Esophagus mucosa (tissue), 1 donor: ENCODE measurements at regions not wholly inside any gene's neighbourhood (a gene's known extent, or its start where the extent isn't known, plus 50 kb on each side); places are given as distances from the start of the nearest gene placed in this dataset.

Experiments used
- ATAC-seq: fragments of 200-7000 bp; cut with Tn5 transposase; one replicate; pipeline ENCODE4 v1.9.1; 2020
- donor health status: DM: yes; HTN: yes; CAD: no.

DNA sequence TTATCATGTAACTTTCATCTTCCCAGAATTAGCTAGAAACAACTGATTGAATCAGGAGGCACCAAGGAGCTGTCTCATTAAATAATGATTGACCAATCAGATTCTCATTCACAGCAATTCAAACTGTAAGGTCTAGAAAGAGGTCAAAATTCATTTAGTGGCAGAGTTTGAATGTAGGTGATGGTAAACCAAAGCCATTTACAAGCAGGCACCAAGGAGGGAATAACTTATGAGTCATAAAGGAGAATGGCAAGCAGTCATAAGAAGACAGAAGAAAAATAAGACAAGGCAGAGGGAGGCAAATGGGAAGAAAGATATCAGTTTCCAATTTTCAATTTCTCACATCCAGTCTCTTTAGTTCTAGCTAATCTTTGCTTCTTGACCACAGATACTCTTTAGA, 52.9 kb upstream of the DEFB112 start:
- ATAC-seq = no peak

- no peak for ATAC-seq
These were observed 60.9 kb upstream of the DEFB112 start for GRCh38 chr6:50110587-50110986.

DNA sequence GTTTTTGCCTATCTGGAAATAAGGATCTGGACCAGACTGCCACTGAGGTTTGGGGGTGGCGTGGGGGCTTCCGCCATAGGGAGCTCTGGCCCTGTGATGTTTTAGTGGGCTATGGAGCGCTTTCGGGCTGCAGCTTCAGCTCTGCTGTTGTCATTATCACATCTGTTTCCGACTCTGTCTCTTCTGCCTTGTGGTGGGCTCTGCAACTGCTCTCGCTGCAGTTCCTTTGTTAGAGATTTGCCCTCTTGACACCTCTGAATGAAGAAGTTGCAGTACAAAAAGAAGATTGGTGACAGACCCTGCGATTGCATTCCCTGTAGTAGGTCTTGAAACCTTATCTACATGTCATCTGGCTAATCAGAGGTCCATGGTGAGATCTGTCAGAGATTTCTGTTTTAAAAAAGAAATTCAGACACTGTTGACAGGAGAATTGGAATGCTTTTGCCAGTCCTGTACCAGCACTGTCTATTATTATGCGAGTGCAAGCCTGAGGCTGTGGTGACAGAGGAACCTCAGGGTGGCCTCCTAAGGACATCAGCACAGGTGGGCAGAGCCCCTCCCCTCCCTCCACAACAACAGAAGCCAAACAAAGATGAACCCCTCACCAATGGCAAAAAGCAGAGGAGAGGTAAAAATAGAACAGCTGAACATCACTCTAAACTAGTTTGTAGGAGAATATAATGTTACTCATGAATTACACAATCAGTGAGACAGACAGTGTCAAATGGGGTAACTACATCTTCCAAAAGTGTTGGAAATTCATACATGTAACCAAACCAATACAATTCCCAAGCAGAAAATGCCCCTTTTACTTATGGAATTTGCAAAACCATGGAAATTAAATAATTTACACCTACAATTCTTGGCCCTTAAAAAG, 63.5 kb upstream of the DEFB112 start:
- ATAC-seq = no peak

DNA sequence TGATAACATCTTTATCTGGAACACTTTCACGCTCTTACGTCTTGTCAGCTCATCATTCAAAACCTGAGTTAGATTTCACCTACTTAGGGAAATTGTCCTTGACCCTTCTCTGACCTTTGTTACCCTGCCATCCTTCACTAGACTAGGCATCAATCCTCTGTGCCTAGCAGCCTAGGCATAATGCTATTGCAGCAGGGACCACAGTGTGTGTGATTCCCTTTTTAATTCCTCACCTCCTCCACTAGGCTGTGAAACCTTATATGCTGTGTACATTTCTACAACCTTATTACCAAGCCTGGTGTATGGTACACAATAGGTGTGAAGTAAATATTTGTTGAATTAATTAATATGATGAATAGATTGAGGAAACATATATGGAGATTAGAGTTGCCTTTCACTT, 66.7 kb upstream of the DEFB112 start:
- no peak for ATAC-seq

DNA sequence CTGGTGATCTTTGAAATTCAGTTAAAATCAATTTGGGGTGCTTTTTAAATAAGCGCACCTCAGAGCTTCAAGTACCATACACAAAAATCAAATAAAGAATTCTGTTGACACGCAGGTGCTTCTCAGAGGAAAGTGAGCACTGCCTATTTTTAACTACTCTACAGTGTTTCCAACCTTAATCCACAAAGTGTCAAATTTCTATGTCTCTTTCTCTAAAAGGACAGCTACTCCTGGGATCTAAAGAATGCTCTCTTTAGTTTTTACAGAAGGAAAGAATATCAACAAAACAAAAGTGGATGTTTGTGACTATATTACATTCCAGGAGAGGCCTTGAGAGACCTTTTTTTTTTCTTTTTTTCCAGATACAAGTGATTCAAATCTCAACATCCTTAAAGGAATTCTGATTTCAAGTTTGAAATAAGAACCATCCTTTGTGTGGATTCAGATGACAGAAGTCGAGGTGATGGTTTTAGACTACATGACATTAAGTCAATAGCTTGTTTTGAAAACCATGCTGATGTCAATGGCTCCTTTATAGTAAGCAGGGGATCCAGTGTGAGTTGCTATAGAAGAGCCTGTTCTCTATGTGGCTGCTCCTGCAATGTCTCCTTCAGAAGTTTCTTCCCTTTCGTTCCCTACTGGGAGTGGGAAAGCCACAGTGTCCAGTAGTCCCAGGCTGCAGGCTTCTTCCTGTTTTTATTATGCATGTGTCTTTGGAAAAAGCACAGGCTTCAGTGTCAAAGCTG, 67.2 kb upstream of the DEFB112 start:
- ATAC-seq = no peak

DNA sequence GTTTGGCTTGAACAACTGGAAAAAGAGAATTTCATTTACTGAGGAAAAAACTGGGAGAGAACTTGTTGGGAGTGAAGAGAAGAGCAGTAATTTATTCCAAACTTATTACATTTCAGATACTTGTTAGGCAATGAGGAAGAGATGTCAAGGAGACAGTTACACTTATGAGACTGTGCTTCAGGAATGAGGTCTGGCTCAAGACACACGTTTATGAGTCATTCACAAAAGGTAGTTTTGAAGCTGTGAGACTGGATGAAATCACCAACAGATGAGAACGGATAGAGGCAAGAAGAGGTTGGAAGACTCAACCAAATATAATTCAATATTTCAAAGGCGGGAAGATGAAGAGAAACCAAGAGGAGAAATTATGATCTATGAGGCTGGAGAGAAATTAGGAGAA, 70.6 kb upstream of the DEFB112 start:
- peak; percentile 48 for ATAC-seq

GRCh38 chr6:50123688-50124087, 74.0 kb upstream of the DEFB112 start:
- no peak for ATAC-seq

DNA sequence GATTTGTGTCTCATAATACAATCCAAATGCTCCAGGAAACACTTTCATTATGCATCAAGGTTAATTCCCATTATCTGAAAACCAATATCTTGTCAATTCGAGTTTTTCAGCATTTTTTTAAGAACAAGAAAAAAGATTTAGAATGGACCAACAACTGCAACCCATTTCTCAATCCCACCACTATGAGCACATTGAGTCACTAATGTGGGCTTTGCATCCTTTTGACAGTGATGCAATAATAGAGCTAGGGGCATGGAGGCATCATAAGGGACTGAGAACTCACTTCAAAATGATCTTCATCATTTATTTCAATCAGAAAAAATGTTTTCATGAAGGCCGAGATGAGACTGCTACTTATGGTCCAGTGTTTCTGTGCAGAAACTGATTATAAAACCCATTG, 74.8 kb upstream of the DEFB112 start:
- ATAC-seq = no peak

DNA sequence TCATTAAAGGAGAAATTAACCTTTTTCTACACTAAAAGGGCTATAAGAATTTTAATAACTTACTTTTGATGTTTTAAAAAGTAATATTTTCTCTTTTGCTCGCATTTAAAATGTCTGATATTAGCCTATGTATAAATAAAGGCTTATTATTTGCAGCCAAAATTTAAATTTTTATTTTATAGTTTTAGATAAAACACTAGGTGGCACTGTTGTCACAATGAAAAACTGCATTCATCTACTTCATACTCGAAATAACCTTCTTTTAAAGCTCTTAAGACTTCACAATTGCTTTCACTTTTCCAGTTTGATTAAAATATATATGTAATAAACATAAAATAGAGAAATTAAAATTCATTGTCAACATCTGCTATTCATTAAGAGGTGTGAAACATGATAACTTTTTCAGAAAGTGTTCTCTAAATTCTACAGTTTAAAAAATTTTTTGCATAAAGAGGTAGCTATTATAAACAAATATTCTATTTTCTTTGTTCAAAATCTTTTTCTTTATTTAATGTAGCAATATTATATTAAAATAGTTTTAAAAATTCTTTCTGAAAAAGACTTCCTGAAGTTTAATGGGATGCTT, 78.8 kb upstream of the DEFB112 start:
- ATAC-seq = no peak

DNA sequence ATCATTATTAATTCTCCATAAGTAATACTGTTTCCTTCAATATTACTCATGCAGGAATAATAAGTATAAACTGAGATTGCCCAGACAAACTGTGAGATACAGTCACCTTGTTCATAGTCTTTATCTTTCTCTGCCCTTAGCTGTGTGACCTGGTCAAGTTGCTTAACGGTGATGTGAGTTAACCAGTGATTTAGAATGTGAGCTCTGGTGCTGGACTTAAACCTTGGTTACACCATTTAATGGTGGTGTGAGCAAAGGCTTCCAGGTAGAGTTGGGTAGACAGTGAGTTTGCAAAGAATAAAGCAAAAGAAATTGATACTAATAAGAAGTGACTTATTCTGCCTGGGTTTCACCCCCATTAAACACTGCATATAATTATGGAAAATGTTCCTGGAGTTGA, 86.2 kb upstream of the DEFB112 start:
- no peak for ATAC-seq

- ATAC-seq = peak; percentile 59
These were observed 91.4 kb upstream of the DEFB112 start for GRCh38 chr6:50141100-50141499.

DNA sequence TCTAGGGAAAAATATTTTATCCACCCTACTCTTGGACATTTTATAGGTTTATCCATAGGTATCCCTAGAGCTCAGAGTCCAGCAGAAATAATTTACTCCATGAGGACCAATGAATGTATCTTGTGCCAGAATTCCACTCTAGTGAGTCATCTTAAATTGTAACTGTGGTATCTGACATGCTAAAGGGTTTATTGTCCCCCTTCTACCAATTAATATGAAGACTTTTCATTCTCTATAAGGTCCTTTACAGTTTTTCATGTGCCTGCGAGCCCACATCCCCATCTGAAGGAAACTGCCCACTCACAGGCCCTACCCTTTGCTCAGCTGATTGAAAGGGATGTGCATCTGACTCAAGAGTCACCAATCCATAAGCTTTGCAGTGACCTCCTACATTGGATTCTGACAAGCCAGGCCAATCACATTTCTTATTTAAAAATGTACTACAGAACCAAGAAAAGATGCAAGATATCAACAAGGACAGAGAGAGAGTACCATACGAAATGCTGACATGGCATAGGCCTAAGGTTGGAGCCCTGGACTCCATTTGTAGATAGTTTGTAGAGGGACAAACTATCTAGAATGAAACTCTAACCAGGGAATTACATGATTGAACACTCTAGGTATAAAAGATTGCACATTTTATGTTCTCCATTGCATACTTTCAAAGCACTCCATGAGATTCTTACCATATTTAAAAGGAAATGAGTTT, 93.4 kb upstream of the DEFB112 start:
- ATAC-seq = no peak

DNA sequence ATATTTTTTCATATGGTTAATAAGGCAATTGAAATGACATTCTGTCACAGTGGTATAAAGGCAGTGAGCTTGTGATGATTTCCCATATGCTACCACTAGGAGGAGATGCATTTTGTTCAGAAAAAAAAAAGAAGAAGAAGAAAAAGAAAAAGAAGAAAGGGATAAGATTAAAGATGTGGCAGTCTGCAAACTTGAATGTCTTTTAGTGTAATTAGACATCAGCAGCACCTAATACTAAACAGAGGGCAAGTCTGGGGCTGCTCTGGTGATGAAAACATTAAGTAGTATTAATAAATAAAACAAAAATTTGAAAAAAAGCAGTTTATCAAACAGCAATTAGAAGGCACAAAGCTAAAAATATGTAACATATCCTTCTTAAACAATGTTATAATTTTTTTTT, 95.4 kb upstream of the DEFB112 start:
- ATAC-seq = no peak

DNA sequence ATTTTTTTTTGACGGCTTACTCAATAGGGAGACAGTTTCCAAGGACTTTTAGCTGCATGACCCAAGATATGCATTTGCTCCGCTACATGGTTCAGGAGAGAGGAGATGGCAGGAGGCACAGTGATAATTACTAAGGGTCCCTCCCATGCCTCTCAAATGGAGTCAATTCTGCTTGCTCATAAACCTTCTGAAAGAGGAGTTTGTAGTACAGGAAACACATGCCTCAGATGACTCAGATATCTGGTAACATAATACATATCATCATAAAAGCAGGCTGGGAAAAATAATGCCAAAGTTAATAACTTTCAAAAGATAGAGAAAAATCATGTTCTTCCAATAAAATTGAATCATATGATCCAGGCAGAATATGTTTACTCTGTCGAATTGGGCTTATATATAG, 97.6 kb upstream of the DEFB112 start:
- no peak for ATAC-seq

DNA sequence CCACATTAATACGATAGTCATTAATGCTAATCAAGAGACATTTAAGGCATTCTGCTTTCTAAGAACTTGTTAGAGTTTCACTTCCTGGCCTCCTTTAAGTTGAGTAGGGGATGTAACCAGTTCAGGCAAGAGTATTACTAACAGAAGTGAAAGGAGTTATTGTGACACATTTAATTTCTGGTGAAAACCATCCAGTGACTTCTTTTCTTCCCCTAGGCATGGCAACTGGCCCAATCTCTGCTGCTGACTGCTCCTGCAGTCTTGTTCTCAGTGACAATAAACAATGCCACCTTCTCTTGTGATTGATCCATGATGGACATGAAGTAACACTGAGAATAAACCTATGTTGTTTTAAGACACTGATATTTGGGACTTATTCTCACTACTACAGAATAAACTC, 130.9 kb upstream of the DEFB112 start:
- no peak for ATAC-seq

GRCh38 chr6:50185006-50185405, 135.3 kb upstream of the DEFB112 start:
- ATAC-seq = no peak

DNA sequence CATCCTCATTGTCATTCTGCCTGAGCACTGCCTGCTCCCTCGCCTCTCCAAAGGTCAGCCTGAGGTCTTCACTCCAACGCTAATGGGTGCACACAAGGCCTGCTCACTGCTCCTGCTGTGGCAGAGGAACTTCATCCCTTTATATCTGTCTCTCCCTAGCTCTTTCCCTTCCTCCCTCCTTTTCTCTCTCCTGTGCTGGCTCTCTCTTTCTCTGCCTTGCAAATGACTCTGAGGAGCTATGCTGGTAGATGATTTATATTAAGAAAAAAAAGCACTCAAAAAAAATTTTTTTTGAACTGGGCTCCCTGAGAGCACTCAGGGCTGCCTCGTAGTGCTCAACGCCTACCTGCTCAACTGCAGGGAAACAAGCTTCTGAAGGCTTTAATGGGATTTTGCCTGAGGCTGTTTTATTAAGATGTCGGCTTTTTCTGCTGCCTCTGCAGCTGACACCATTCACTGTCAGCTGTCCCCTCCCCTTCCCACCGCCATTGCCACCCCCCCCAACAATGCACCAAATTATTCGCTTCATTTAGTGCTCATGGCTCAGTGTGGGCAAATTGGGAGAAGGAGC, 137.7 kb upstream of the DEFB112 start:
- no peak for ATAC-seq

GRCh38 chr6:50198245-50198644, 148.5 kb upstream of the DEFB112 start:
- no peak for ATAC-seq

DNA sequence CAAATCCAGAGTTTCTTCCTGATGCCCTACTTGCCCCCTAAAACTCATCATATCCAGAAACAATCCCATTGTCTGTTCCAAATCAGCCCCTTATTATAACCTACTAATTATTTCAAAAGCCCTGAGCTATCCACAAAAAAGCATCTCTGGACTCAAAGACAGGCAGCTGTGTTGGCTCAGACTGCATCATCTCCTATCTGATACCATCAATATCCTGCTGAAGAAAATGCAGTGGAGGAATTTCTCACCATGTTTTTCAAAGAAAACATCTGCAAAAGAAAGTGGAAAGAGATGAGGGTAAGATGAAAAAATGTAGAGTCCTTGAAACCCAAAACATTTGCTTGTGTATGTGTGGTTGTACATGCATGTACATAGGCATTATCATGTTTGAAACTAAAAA, 153.0 kb upstream of the DEFB112 start:
- no peak for ATAC-seq

GRCh38 chr6:50211582-50211981, 161.9 kb upstream of the DEFB112 start:
- no peak for ATAC-seq

DNA sequence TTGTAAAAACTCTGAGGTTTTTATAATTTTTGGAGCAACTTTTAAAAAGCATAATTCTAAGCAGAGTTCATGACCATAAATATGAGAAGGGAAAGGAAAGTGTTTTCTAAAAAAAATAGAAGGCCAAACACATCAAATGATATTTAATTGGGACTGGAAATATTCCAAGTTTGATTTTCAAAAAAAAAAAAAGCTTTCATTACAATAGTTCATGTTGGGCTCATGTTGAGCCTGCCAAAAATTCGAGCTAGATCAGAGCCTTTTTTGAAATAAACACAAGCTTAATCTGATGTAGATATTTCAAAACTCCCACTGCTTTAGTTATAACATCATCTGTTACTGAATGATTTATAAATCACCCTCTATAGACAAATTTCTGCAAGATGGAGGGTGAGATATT, 163.4 kb upstream of the DEFB112 start:
- ATAC-seq = no peak

DNA sequence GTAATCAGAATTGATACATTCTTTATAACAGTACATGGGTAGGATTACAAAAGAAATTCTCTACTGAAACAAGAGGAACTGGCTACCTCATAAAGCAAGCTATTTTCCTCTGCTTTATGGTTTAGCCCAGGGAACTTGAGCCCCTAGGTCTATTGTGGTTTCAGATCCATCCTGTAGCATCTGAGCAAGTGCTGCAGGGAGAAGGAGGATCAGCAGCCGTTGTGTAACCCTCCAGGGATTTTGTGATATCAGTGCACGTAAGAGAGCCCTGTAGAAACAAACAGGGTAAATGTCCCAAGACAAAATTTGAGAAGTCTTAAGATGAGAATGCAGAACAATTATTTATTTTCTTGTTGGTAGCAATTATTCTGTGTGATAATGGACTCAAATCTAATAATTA, 165.2 kb upstream of the DEFB112 start:
- no peak for ATAC-seq

GRCh38 chr6:50217841-50218240, 168.1 kb upstream of the DEFB112 start:
- ATAC-seq = no peak
